ENCODE measurements at regions not wholly inside any gene's neighbourhood (a gene's known extent, or its start where the extent isn't known, plus 50 kb on each side); places are given as distances from the start of the nearest gene placed in this dataset.

GRCh38 chr4:67236318-67236717, 309.0 kb downstream of the CENPC start:
- TF ChIP-seq CTCF (IDR thresholded peaks at IDR 0.05): no peak

- TF ChIP-seq CTCF (IDR thresholded peaks at IDR 0.05): no peak
Observed at GRCh38 chr4:67234296-67234695, 311.0 kb downstream of the CENPC start.

DNA sequence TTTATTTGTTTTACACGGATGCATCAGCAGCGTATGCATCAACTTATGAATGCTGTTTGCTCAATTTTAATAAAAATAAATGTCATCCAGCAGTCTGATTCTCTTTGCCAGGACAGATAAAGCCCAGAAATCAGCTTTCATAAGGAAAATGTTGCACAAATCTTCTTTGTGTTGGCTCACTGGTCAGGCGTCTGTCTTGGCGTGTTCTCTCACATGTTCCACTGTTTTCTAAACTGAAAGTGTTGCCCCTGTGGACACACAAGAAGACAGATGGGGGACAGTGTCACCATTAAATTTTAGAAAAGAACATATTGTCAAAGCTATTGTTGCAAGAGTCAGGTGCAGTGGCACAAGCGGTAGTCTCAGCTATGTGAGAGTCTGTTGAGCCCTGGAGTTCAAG, 316.2 kb downstream of the CENPC start:
- TF ChIP-seq CTCF (IDR thresholded peaks at IDR 0.05): no peak

DNA sequence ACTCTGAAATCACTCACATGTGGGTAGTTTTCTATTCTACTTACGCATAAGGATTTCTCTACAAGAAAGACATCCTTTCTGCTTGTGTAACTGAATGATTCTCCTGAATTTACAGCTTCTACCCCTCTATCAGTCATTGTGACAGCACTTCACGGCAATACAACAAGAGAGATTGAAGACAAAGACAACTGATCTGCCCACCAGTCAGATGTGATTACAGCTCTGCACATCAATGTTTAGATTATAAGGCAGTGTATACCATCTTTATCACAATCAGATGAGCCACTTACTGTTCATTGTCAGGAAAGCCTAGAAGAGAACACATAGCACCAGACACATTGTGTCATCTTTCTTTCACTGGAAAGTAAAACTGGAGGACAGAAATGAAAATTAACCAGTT, 324.4 kb downstream of the CENPC start:
- TF ChIP-seq CTCF (IDR thresholded peaks at IDR 0.05): no peak

GRCh38 chr4:67218883-67219282, 326.4 kb downstream of the CENPC start:
- no peak for TF ChIP-seq CTCF (IDR thresholded peaks at IDR 0.05)

DNA sequence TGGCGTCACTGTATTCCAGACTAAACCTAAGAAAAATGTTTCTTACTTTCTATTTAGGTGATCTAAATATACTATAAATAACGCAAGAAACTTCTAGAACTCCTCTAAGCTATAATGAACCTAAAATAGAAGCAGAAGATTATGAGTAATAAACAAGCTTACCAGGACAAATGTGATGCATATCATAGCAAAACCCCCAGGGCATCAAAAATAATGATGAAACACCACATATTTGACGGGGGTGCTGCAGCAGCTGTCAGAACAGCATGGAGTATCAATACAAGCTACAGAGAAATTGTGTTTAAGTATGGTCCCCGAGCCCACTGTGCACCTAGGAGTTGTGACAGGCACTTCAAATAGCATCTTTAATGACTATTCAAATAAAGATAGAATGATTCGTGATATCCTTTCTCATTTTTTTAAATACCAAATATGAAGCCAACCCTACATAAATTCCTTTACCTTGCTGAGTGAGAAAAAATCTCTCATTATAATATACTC, 337.3 kb downstream of the CENPC start:
- no peak for TF ChIP-seq CTCF (IDR thresholded peaks at IDR 0.05)

- TF ChIP-seq CTCF (IDR thresholded peaks at IDR 0.05): no peak
Observed at GRCh38 chr4:67204441-67204840, 340.9 kb downstream of the CENPC start.

- TF ChIP-seq CTCF (IDR thresholded peaks at IDR 0.05): no peak
Observed at GRCh38 chr4:67201334-67201733, 344.0 kb downstream of the CENPC start.
